ENCODE measurements at regions not wholly inside any gene's neighbourhood (a gene's known extent, or its start where the extent isn't known, plus 50 kb on each side); places are given as distances from the start of the nearest gene placed in this dataset.

DNA sequence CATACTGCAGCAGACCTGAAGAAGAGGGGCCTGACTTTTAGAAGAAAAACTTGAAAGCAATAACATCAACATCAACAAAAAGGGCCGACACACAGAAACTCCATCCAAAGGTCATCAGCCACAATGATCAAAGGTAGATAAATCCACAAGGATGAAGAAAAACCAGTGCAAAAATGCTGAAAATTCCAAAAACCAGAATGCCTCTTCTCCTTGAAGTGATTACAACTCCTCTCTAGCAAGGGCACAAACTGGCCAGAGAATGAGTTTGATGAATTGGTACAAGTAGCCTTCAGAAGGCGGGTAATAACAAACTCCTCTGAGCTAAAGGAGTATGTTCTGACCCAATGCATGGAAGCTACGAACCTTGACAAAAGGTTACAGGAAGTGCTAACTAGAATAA lies 186.2 kb upstream of the RAI14 start:
- Histone ChIP-seq H3K4me3 (ENCODE audit: low read length) (no peak overlapping the region), H2AFZ (ENCODE audit: low read depth, low read length) (no peak overlapping the region), H3K9me2 (ENCODE audit: insufficient read depth, low read length) (no peaks in the 10 kb centered on the region), H3K9ac (ENCODE audit: low read length) (no peak overlapping the region), H3K79me2 (replicated peaks; ENCODE audit: insufficient read depth, low read length) (no peaks in the 10 kb centered on the region), H4K20me1 (ENCODE audit: insufficient read depth) (no peaks in the 10 kb centered on the region), H3K27me3 (ENCODE audit: insufficient read depth, low read depth, low read length) (no peaks in the 10 kb centered on the region), H3K36me3 (ENCODE audit: insufficient read depth, low read length) (no peaks in the 10 kb centered on the region), H3F3A (ENCODE audit: insufficient read depth, low read length, poor library complexity, severe bottlenecking) (no peaks in the 10 kb centered on the region), H3K27ac (ENCODE audit: low read length) (no peak overlapping the region), H3K9me3 (ENCODE audit: low read length) (no peaks in the 10 kb centered on the region), H3K4me2 (ENCODE audit: low read length) (no peak overlapping the region)
- TF ChIP-seq, protein P1, sequence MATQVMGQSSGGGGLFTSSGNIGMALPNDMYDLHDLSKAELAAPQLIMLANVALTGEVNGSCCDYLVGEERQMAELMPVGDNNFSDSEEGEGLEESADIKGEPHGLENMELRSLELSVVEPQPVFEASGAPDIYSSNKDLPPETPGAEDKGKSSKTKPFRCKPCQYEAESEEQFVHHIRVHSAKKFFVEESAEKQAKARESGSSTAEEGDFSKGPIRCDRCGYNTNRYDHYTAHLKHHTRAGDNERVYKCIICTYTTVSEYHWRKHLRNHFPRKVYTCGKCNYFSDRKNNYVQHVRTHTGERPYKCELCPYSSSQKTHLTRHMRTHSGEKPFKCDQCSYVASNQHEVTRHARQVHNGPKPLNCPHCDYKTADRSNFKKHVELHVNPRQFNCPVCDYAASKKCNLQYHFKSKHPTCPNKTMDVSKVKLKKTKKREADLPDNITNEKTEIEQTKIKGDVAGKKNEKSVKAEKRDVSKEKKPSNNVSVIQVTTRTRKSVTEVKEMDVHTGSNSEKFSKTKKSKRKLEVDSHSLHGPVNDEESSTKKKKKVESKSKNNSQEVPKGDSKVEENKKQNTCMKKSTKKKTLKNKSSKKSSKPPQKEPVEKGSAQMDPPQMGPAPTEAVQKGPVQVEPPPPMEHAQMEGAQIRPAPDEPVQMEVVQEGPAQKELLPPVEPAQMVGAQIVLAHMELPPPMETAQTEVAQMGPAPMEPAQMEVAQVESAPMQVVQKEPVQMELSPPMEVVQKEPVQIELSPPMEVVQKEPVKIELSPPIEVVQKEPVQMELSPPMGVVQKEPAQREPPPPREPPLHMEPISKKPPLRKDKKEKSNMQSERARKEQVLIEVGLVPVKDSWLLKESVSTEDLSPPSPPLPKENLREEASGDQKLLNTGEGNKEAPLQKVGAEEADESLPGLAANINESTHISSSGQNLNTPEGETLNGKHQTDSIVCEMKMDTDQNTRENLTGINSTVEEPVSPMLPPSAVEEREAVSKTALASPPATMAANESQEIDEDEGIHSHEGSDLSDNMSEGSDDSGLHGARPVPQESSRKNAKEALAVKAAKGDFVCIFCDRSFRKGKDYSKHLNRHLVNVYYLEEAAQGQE (IDR thresholded peaks at IDR 0.05; ENCODE audit: borderline replicate concordance): no peak
- TF ChIP-seq CTCF (IDR thresholded peaks at IDR 0.05; ENCODE audit: poor library complexity, severe bottlenecking): no peak
- TF ChIP-seq SMC3 (conservative IDR thresholded peaks at IDR 0.05; ENCODE audit: poor library complexity): no peak

DNA sequence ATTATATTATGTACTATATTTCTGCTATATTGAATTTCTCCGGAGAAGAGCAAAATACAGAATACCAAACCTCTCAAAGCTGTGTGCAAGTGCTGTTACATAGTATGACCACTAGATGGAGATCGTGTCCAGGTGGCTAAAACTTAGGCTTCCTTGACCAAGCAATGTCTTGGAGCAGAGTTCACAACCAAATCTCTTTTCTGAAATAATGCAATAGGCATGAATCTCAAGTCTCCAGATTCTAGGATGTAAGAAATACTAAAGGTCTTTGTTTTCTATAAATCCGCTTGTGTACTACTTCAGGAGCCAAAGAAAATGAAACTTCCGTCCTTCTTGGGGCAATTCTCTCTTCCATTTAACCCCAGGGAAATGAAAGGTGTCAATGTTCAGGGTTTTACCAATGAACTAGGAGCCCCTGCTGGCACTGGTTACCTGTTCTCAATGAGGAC lies 181.5 kb upstream of the RAI14 start:
- Histone ChIP-seq H3K4me2 (ENCODE audit: low read length) (no peak overlapping the region), H2AFZ (ENCODE audit: low read depth, low read length) (no peak overlapping the region), H3K79me2 (replicated peaks; ENCODE audit: insufficient read depth, low read length) (no peaks in the 10 kb centered on the region), H3K27ac (ENCODE audit: low read length) (no peak overlapping the region), H3F3A (ENCODE audit: insufficient read depth, low read length, poor library complexity, severe bottlenecking) (no peaks in the 10 kb centered on the region), H3K27me3 (ENCODE audit: insufficient read depth, low read depth, low read length) (no peaks in the 10 kb centered on the region), H3K36me3 (ENCODE audit: insufficient read depth, low read length) (no peaks in the 10 kb centered on the region), H4K20me1 (ENCODE audit: insufficient read depth) (no peaks in the 10 kb centered on the region), H3K9me3 (ENCODE audit: low read length) (no peaks in the 10 kb centered on the region), H3K4me3 (ENCODE audit: low read length) (no peak overlapping the region), H3K9ac (ENCODE audit: low read length) (no peak overlapping the region), H3K9me2 (ENCODE audit: insufficient read depth, low read length) (no peaks in the 10 kb centered on the region)
- TF ChIP-seq SMC3 (conservative IDR thresholded peaks at IDR 0.05; ENCODE audit: poor library complexity): peak; percentile 84
- TF ChIP-seq CTCF (IDR thresholded peaks at IDR 0.05; ENCODE audit: poor library complexity, severe bottlenecking): peak; percentile 89
- no peak for TF ChIP-seq POLR2AphosphoS5 (IDR thresholded peaks at IDR 0.05)
- TF ChIP-seq TAF1 (IDR thresholded peaks at IDR 0.05; ENCODE audit: low read depth): no peak
- no peak for TF ChIP-seq EZH2 (IDR thresholded peaks at IDR 0.05; ENCODE audit: borderline replicate concordance, insufficient read depth, low read length, poor library complexity, severe bottlenecking)
- no peak for TF ChIP-seq EP300 (conservative IDR thresholded peaks at IDR 0.05; ENCODE audit: poor library complexity, severe bottlenecking)
- peak; percentile 88 for TF ChIP-seq RAD21 (conservative IDR thresholded peaks at IDR 0.05)
- TF ChIP-seq MXI1 (conservative IDR thresholded peaks at IDR 0.05; ENCODE audit: poor library complexity, severe bottlenecking): no peak
- TF ChIP-seq, protein P1 (IDR thresholded peaks at IDR 0.05; ENCODE audit: borderline replicate concordance): no peak

Data from neural cell (in vitro differentiated cells).